Activated CD4-positive, alpha-beta T cell treated with anti-CD3 and anti-CD28 coated beads, Interleukin-2, amount 10 ng/mL, durations not matched to agents 7 days and 5 days (primary cell): ENCODE measurements at regions not wholly inside any gene's neighbourhood (a gene's known extent, or its start where the extent isn't known, plus 50 kb on each side); places are given as distances from the start of the nearest gene placed in this dataset.

Experiments
- CTCF ChIA-PET: fragments of 350-600 bp; sonication (Branson Sonifier 250); formaldehyde crosslinking; loops from one replicate; lab custom pipeline; 2021; ENCODE audit warnings: antibody characterized with exemption; lab: Charles Lee
- POLR2A ChIA-PET: fragments of 350-600 bp; sonication (Branson Sonifier 250); formaldehyde crosslinking; loops from one replicate; lab custom pipeline; 2021; ENCODE audit warnings: antibody characterized with exemption; lab: Charles Lee
- DNase-seq: peaks from one replicate; pipeline ENCODE4 v3.0.0-alpha.2; 2020
- H3K27ac Mint-ChIP-seq: one replicate; pipeline ENCODE4 v1.8.0; 2021; ENCODE audit warnings: mild to moderate bottlenecking, moderate library complexity, mixed read lengths
- H3K27me3 Mint-ChIP-seq: one replicate; pipeline ENCODE4 v1.8.0; 2021; ENCODE audit warnings: mixed read lengths
- H3K36me3 Mint-ChIP-seq: one replicate; pipeline ENCODE4 v1.8.0; 2021; ENCODE audit warnings: low read depth, mixed read lengths
- H3K4me1 Mint-ChIP-seq: one replicate; pipeline ENCODE4 v1.8.0; 2021; ENCODE audit warnings: mixed read lengths
- H3K4me3 Mint-ChIP-seq: one replicate; pipeline ENCODE4 v1.8.0; 2021; ENCODE audit warnings: mild to moderate bottlenecking, moderate library complexity, mixed read lengths
- H3K9me3 Mint-ChIP-seq: one replicate; pipeline ENCODE4 v1.8.0; 2021; ENCODE audit warnings: mixed read lengths

- POLR2A ChIA-PET, result no interaction called here
- Mint-ChIP-seq H3K4me3 (no peak overlapping the region), H3K9me3 (no peaks in the 10 kb centered on the region)
These were observed 344.9 kb upstream of the B3GAT1 start for GRCh38 chr11:134756811-134757540.

DNA sequence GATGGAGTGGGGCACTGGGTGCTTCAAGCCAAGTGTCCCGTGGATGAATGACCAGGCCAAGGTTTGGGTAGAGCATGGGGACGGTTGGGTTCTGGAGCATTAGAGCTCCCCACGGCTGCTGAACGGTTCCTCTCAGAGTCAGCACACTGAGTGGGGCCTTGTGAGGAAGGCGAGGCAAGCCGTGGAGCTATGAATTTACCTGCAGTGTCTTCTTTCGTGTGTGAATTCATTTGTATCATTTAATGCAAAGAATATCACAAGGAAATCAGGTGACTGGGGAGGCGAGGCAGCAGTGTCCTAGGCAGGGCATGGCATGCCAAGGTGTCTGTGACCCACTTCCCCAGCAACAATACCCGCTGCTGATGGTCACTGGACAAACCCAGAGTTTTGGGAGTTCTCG is 343.5 kb upstream of the B3GAT1 start:
- no peaks in the 10 kb centered on the region for H3K36me3 Mint-ChIP-seq
- H3K4me1 Mint-ChIP-seq, result no peaks in the 10 kb centered on the region
- ChIA-PET CTCF (no interaction called here), POLR2A (no interaction called here)
- no peak for DNase-seq
- no peak overlapping the region for H3K27ac Mint-ChIP-seq
- no peaks in the 10 kb centered on the region for H3K9me3 Mint-ChIP-seq
- H3K27me3 Mint-ChIP-seq, result peaks cover 2% of the 10 kb centered on the region
- H3K4me3 Mint-ChIP-seq, result no peak overlapping the region

More at GRCh38 chr11:134756811-134757540, 344.9 kb upstream of the B3GAT1 start:
- no peaks in the 10 kb centered on the region for H3K36me3 Mint-ChIP-seq
- DNase-seq, result no peak
- CTCF ChIA-PET, result no interaction called here
- H3K27ac Mint-ChIP-seq, result no peak overlapping the region
- H3K4me1 Mint-ChIP-seq, result no peaks in the 10 kb centered on the region
- peaks cover 2% of the 10 kb centered on the region for H3K27me3 Mint-ChIP-seq

DNA sequence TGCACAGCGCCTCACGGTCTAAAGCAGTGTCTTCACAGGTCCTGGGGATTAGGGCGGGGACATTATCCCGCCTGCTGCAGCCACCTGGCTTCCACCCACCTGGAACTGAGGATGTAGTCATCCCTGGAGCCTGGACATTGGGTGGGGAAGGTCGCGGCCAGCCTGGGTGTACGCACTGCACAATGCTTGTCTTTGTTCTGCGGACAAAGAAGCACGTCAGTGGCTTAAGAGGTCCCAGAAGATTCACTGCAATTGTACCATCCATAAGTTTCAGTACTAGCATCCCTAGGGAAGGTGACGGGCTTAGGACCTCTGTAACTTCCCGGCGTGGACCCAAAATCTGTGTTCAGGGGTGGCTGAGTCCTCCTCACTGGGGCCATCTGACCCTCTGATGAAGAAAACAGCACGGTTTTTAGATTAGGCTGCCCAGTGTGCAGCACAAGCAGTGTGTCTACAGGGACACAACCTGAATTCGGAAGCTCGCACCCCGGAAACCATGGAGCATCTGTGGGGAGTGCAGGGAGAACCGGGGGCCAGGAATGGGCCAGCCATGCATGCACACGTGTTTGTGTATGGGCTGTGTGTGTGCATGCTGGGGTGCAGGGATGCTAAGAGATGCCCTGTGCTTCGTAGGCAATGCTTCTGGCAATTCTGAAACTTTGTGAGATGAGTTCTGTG is 342.6 kb upstream of the B3GAT1 start:
- CTCF ChIA-PET, result no interaction called here
- DNase-seq, result no peak
- H3K4me3 Mint-ChIP-seq, result no peak overlapping the region
- no peaks in the 10 kb centered on the region for H3K4me1 Mint-ChIP-seq
- H3K27ac Mint-ChIP-seq, result no peak overlapping the region
- POLR2A ChIA-PET, result no interaction called here
- H3K36me3 Mint-ChIP-seq, result no peaks in the 10 kb centered on the region
- no peaks in the 10 kb centered on the region for H3K9me3 Mint-ChIP-seq
- H3K27me3 Mint-ChIP-seq, result peaks cover 2% of the 10 kb centered on the region

GRCh38 chr11:134753771-134754520 is 341.9 kb upstream of the B3GAT1 start:
- no peaks in the 10 kb centered on the region for H3K9me3 Mint-ChIP-seq
- H3K36me3 Mint-ChIP-seq, result no peaks in the 10 kb centered on the region
- H3K4me3 Mint-ChIP-seq, result no peak overlapping the region
- ChIA-PET CTCF (interaction anchor here (0.7 kb wide), 1 partner anchor 22 kb away, joined by 3 read pairs; no protein-coding TSS in a partner anchor), POLR2A (no interaction called here)
- no peak overlapping the region for H3K27ac Mint-ChIP-seq
- H3K4me1 Mint-ChIP-seq, result no peaks in the 10 kb centered on the region
- H3K27me3 Mint-ChIP-seq, result peaks cover 6% of the 10 kb centered on the region
- no peak for DNase-seq

DNA sequence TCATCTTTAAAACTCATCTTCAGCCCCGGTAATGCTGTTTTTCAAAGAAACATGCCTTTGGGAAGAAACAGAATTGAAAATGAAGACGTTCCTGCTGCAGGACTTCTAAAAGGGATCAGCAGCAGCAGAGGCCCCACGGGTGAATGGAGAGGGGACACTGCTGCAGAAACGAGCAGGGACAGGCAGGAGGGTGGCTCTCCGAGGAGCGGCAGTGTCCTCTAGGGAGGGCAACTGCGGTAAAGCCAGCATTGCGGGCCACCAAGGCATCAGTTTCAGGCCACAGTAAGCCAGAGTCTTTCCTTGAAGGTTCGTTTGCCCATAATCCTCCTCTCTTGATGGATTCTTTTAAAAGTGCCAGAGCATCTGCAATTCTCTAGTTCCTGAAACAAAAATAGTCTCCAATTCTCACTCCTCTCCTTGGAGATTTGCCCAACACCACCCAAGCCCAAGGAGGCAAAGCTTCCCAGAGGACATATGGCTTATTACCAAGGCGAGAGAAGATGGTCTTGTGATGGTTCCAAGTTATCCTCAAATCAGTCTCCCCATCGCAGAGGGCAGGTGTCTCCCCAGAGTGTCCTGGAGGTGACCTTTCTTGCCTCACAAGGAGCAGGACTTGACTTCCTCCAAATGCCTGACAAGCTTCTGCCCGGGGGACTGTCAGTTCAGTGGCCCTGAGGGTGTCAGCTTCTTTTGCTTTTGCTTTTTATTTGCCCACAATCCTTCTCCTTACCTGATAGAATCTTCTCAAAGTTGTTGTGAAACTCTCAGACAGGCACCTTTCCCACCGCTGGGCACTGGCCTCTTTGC is 341.1 kb upstream of the B3GAT1 start:
- POLR2A ChIA-PET, result no interaction called here
- CTCF ChIA-PET, result interaction anchor here (0.7 kb wide), 1 partner anchor 21 kb away, joined by 3 read pairs; no protein-coding TSS in a partner anchor
- Mint-ChIP-seq H3K4me3 (no peak overlapping the region), H3K4me1 (no peaks in the 10 kb centered on the region), H3K27ac (no peak overlapping the region), H3K36me3 (no peaks in the 10 kb centered on the region), H3K27me3 (peaks cover 6% of the 10 kb centered on the region), H3K9me3 (no peaks in the 10 kb centered on the region)
- no peak for DNase-seq

- no peak overlapping the region for H3K27ac Mint-ChIP-seq
- no peak overlapping the region for H3K4me3 Mint-ChIP-seq
- no peaks in the 10 kb centered on the region for H3K36me3 Mint-ChIP-seq
- ChIA-PET POLR2A (no interaction called here), CTCF (no interaction called here)
- H3K4me1 Mint-ChIP-seq, result no peaks in the 10 kb centered on the region
- H3K9me3 Mint-ChIP-seq, result no peaks in the 10 kb centered on the region
- no peak for DNase-seq
- peaks cover 6% of the 10 kb centered on the region for H3K27me3 Mint-ChIP-seq
These were observed 340.5 kb upstream of the B3GAT1 start for GRCh38 chr11:134752526-134752925.

GRCh38 chr11:134751766-134752165 is 339.7 kb upstream of the B3GAT1 start:
- H3K4me1 Mint-ChIP-seq, result no peaks in the 10 kb centered on the region
- no peaks in the 10 kb centered on the region for H3K9me3 Mint-ChIP-seq
- POLR2A ChIA-PET, result no interaction called here
- no peak overlapping the region for H3K4me3 Mint-ChIP-seq
- H3K27me3 Mint-ChIP-seq, result peaks cover 6% of the 10 kb centered on the region
- CTCF ChIA-PET, result no interaction called here
- no peaks in the 10 kb centered on the region for H3K36me3 Mint-ChIP-seq
- H3K27ac Mint-ChIP-seq, result no peak overlapping the region
- DNase-seq, result no peak

GRCh38 chr11:134751031-134751585 is 339.1 kb upstream of the B3GAT1 start:
- H3K27ac Mint-ChIP-seq, result no peak overlapping the region
- POLR2A ChIA-PET, result no interaction called here
- CTCF ChIA-PET, result no interaction called here
- no peak overlapping the region for H3K4me3 Mint-ChIP-seq
- DNase-seq, result no peak
- no peaks in the 10 kb centered on the region for H3K9me3 Mint-ChIP-seq
- H3K36me3 Mint-ChIP-seq, result no peaks in the 10 kb centered on the region
- H3K27me3 Mint-ChIP-seq, result peaks cover 6% of the 10 kb centered on the region
- H3K4me1 Mint-ChIP-seq, result no peaks in the 10 kb centered on the region

- ChIA-PET CTCF (no interaction called here), POLR2A (no interaction called here)
- Mint-ChIP-seq H3K4me1 (no peaks in the 10 kb centered on the region), H3K4me3 (no peak overlapping the region), H3K9me3 (no peaks in the 10 kb centered on the region), H3K36me3 (no peaks in the 10 kb centered on the region), H3K27ac (no peak overlapping the region), H3K27me3 (peaks cover 6% of the 10 kb centered on the region)
- no peak for DNase-seq
These were observed 338.6 kb upstream of the B3GAT1 start for GRCh38 chr11:134750619-134751018.

GRCh38 chr11:134749040-134749839 is 337.2 kb upstream of the B3GAT1 start:
- H3K27me3 Mint-ChIP-seq, result peaks cover 6% of the 10 kb centered on the region
- no peaks in the 10 kb centered on the region for H3K36me3 Mint-ChIP-seq
- no peaks in the 10 kb centered on the region for H3K9me3 Mint-ChIP-seq
- no peak for DNase-seq
- CTCF ChIA-PET, result no interaction called here
- no peak overlapping the region for H3K4me3 Mint-ChIP-seq
- no peak overlapping the region for H3K27ac Mint-ChIP-seq
- no peaks in the 10 kb centered on the region for H3K4me1 Mint-ChIP-seq
- POLR2A ChIA-PET, result no interaction called here

DNA sequence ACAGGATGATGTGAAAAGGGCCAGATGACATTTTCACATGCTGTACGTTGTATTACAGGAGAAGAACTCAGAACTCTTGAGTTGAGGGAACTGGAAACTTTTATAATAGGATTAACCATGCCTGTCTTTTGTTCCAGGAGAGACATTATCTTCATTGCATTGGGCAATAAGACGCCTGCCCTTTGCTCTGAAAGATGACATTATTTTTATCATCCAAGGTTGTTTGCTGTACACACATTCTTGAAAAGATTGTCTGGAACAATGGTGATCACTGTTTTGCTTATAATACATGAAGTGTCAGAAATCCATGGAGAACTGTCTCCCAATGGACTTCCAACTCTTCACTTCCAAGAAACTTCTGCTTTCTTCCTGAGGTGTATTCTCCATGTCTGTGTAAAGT is 334.6 kb upstream of the B3GAT1 start:
- no peak overlapping the region for H3K4me3 Mint-ChIP-seq

DNA sequence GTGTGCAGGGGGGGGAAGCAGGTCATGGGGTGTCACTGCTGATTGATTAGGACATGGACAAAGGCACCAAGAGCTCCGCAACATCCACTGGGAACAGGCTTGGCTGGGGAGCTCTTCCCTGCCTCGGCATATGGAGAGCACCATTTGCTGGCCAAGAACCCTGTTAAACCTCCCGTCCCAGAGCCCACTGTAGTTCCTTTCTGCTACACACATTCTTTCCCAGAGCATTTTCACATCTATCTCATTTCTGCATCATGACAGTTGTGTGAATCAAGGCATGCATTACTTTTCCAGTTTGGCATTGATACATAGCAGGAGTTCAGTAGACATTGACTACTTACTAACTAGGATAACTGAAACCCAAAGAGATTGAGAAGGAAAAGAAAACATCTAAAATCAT is 333.4 kb upstream of the B3GAT1 start:
- POLR2A ChIA-PET, result no interaction called here
- CTCF ChIA-PET, result no interaction called here
- H3K4me3 Mint-ChIP-seq, result no peak overlapping the region
- DNase-seq, result no peak
- H3K27me3 Mint-ChIP-seq, result peaks cover 6% of the 10 kb centered on the region
- H3K27ac Mint-ChIP-seq, result no peak overlapping the region
- no peaks in the 10 kb centered on the region for H3K4me1 Mint-ChIP-seq
- H3K9me3 Mint-ChIP-seq, result no peaks in the 10 kb centered on the region
- H3K36me3 Mint-ChIP-seq, result no peaks in the 10 kb centered on the region

More for the DNA sequence above, 334.6 kb upstream of the B3GAT1 start:
- no peaks in the 10 kb centered on the region for H3K9me3 Mint-ChIP-seq
- CTCF ChIA-PET, result no interaction called here
- no peak overlapping the region for H3K27ac Mint-ChIP-seq
- no peaks in the 10 kb centered on the region for H3K4me1 Mint-ChIP-seq
- peaks cover 6% of the 10 kb centered on the region for H3K27me3 Mint-ChIP-seq
- H3K36me3 Mint-ChIP-seq, result no peaks in the 10 kb centered on the region
- POLR2A ChIA-PET, result no interaction called here
- no peak for DNase-seq
